ACC112 (cell line): ENCODE measurements at regions not wholly inside any gene's neighbourhood (a gene's known extent, or its start where the extent isn't known, plus 50 kb on each side); places are given as distances from the start of the nearest gene placed in this dataset.

Experiments used
- H2AFZ ChIP-seq: fragments of 200-600 bp; sonication (generic); one replicate; pipeline ENCODE4 v1.6.0; 2017; ENCODE audit warnings: antibody characterized with exemption, low read length; ENCODE audit not compliant: unreplicated experiment
- H3K27ac ChIP-seq: fragments of 200-600 bp; sonication (generic); 2 replicates; pipeline ENCODE4 v1.5.1; 2014; ENCODE audit warnings: low read depth, mild to moderate bottlenecking, antibody characterized with exemption, low read length, moderate library complexity
- H3K27me3 ChIP-seq: fragments of 200-600 bp; sonication (generic); 2 replicates; pipeline ENCODE4 v1.6.1; 2014; ENCODE audit warnings: mild to moderate bottlenecking, antibody characterized with exemption, low read length, moderate library complexity, mixed read lengths; ENCODE audit not compliant: insufficient read depth
- H3K36me3 ChIP-seq: fragments of 200-600 bp; sonication (generic); 2 replicates; pipeline ENCODE4 v1.6.1; 2016; ENCODE audit warnings: mild to moderate bottlenecking, antibody characterized with exemption, low read length, moderate library complexity, mixed read lengths; ENCODE audit not compliant: insufficient read depth
- H3K4me1 ChIP-seq: fragments of 200-600 bp; sonication (generic); one replicate; pipeline ENCODE4 v1.6.1; 2016; ENCODE audit warnings: low read length, mixed read lengths; ENCODE audit not compliant: insufficient read depth, unreplicated experiment, control insufficient read depth
- H3K4me3 ChIP-seq: fragments of 200-600 bp; sonication (generic); 2 replicates; pipeline ENCODE4 v1.5.1; 2014; ENCODE audit warnings: mild to moderate bottlenecking, low read depth, low read length
- H3K79me2 ChIP-seq: fragments of 200-600 bp; sonication (generic); one replicate; pipeline ENCODE4 v1.6.0; 2016; ENCODE audit warnings: low read length; ENCODE audit not compliant: control insufficient read depth, unreplicated experiment, insufficient read depth

DNA sequence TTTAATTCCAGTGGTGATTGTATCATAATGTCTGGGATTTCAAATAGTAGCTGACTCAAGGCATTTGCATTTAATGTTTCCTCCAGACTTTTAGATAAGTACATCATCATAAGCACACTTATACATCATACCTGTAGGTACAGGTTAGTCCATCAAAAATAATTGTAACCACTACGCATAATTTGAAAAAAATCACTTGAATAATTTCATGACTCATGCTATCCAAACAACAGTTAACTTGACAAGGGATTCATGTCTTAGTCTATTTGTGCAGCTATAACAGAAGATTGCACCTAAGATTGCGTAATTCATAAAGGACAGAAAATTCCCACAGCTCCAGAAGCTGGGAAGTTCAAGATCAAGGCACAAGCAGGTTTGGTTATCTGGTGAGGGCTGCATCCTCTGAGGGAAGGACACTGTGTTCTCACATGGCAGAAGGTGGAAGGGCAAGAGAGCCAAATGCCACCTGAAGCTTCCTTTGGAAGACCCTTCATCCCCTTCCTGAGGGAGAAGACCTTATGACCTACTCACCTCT is 801.7 kb upstream of the BRINP3 start:
- Histone ChIP-seq H3K4me3 (no peak overlapping the region), H3K27ac (no peak overlapping the region), H3K4me1 (no peaks in the 10 kb centered on the region), H3K36me3 (no peaks in the 10 kb centered on the region), H2AFZ (no peak overlapping the region), H3K79me2 (no peaks in the 10 kb centered on the region), H3K27me3 (no peaks in the 10 kb centered on the region)

- Histone ChIP-seq H2AFZ (no peak overlapping the region), H3K36me3 (no peaks in the 10 kb centered on the region), H3K27ac (no peak overlapping the region), H3K4me3 (no peak overlapping the region), H3K79me2 (no peaks in the 10 kb centered on the region), H3K4me1 (no peaks in the 10 kb centered on the region), H3K27me3 (no peaks in the 10 kb centered on the region)
Measured at GRCh38 chr1:191284175-191284574, 806.5 kb upstream of the BRINP3 start.

GRCh38 chr1:191290441-191290840 is 812.8 kb upstream of the BRINP3 start:
- no peak overlapping the region for H2AFZ ChIP-seq
- H3K79me2 ChIP-seq = no peaks in the 10 kb centered on the region

GRCh38 chr1:191305370-191305769 is 827.7 kb upstream of the BRINP3 start:
- Histone ChIP-seq H2AFZ (no peak overlapping the region), H3K4me3 (no peak overlapping the region), H3K4me1 (no peaks in the 10 kb centered on the region), H3K79me2 (no peaks in the 10 kb centered on the region), H3K27ac (no peak overlapping the region), H3K27me3 (no peaks in the 10 kb centered on the region), H3K36me3 (no peaks in the 10 kb centered on the region)

More at GRCh38 chr1:191290441-191290840, 812.8 kb upstream of the BRINP3 start:
- Histone ChIP-seq H3K4me1 (no peaks in the 10 kb centered on the region), H3K36me3 (no peaks in the 10 kb centered on the region), H3K27me3 (no peaks in the 10 kb centered on the region), H3K27ac (no peak overlapping the region), H3K4me3 (no peak overlapping the region)

DNA sequence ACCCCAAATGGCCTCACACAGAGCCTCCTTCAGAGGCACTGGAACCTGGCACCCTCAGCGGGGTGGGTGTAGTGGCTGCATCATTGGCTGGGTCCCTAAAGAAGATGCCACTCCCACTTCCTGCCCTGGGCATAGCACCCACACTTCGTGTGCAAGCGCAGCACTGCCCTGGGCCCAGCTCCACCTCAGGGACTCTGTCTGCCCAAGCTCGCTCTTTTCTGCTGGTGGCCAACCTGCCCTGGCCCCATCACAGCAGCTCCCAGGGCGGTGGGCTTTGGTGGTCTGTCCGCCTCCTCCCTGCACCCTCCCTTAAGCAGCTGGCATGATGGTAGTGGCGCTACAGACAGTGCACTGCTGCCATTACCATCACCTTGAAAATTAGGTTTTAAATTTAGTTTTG is 829.3 kb upstream of the BRINP3 start:
- no peak overlapping the region for H2AFZ ChIP-seq
- H3K4me1 ChIP-seq = no peaks in the 10 kb centered on the region
- no peak overlapping the region for H3K27ac ChIP-seq
- no peak overlapping the region for H3K4me3 ChIP-seq
- no peaks in the 10 kb centered on the region for H3K27me3 ChIP-seq
- no peaks in the 10 kb centered on the region for H3K36me3 ChIP-seq
- H3K79me2 ChIP-seq = no peaks in the 10 kb centered on the region

GRCh38 chr1:191320062-191320461 is 838.2 kb upstream of the RGS18 start:
- Histone ChIP-seq H3K27me3 (no peaks in the 10 kb centered on the region), H3K27ac (no peak overlapping the region), H3K36me3 (no peaks in the 10 kb centered on the region), H3K4me1 (no peaks in the 10 kb centered on the region), H3K4me3 (no peak overlapping the region), H2AFZ (no peak overlapping the region), H3K79me2 (no peaks in the 10 kb centered on the region)

- H3K27me3 ChIP-seq = no peaks in the 10 kb centered on the region
- H2AFZ ChIP-seq = no peak overlapping the region
- H3K79me2 ChIP-seq = no peaks in the 10 kb centered on the region
- H3K27ac ChIP-seq = no peak overlapping the region
- H3K4me3 ChIP-seq = no peak overlapping the region
- no peaks in the 10 kb centered on the region for H3K36me3 ChIP-seq
- H3K4me1 ChIP-seq = no peaks in the 10 kb centered on the region
Measured at GRCh38 chr1:191327868-191328267, 830.4 kb upstream of the RGS18 start.

DNA sequence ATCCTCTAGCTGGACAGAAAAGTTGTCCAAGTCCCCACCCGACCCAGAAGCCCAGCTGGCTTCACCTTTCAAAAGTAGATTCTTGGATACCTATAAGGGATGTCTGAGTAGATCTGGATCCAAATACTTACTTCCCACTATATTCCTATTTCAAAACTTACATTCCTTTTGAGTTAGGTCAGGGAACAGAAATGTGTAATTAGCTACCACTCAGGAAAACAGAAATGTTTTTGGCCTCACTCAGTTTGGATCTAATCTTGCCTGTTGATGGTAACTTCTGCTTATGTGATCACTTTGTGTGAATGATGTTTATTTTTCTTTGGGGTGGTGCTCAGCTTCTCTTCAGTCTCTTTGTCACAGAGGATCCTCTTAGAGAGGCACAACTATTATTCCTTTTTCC is 814.4 kb upstream of the RGS18 start:
- H3K4me3 ChIP-seq = no peak overlapping the region
- no peaks in the 10 kb centered on the region for H3K4me1 ChIP-seq
- no peak overlapping the region for H2AFZ ChIP-seq
- no peaks in the 10 kb centered on the region for H3K79me2 ChIP-seq
- no peaks in the 10 kb centered on the region for H3K36me3 ChIP-seq
- H3K27me3 ChIP-seq = no peaks in the 10 kb centered on the region
- H3K27ac ChIP-seq = no peak overlapping the region

GRCh38 chr1:191346381-191346780 is 811.9 kb upstream of the RGS18 start:
- no peak overlapping the region for H3K27ac ChIP-seq
- H2AFZ ChIP-seq = no peak overlapping the region
- no peaks in the 10 kb centered on the region for H3K79me2 ChIP-seq
- no peaks in the 10 kb centered on the region for H3K4me1 ChIP-seq
- H3K36me3 ChIP-seq = no peaks in the 10 kb centered on the region
- no peak overlapping the region for H3K4me3 ChIP-seq
- no peaks in the 10 kb centered on the region for H3K27me3 ChIP-seq

DNA sequence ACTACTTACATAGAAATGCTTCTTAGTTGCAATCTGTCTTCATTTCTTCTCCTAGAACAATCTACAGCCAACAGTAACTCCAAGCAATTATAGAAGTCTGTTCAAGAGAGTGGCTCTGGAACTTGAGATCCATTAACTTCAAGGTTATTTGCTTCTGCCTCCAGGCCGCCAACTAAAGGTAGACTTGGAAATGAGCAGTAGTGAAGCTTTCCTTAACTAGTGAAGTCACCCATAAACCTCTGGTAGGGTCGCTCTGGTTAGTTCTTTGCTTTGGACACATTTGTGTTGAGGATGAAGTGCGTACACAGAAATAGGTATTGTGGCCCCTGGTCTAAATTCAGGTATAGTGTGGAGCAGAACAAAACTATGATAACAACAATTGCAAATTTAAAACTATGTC is 809.9 kb upstream of the RGS18 start:
- H3K4me3 ChIP-seq = no peak overlapping the region
- H2AFZ ChIP-seq = no peak overlapping the region
- H3K4me1 ChIP-seq = no peaks in the 10 kb centered on the region
- no peaks in the 10 kb centered on the region for H3K27me3 ChIP-seq
- no peaks in the 10 kb centered on the region for H3K36me3 ChIP-seq
- H3K79me2 ChIP-seq = no peaks in the 10 kb centered on the region
- no peak overlapping the region for H3K27ac ChIP-seq

- H3K36me3 ChIP-seq = no peaks in the 10 kb centered on the region
- no peak overlapping the region for H3K4me3 ChIP-seq
- no peaks in the 10 kb centered on the region for H3K4me1 ChIP-seq
- no peak overlapping the region for H2AFZ ChIP-seq
- no peak overlapping the region for H3K27ac ChIP-seq
- H3K79me2 ChIP-seq = no peaks in the 10 kb centered on the region
- H3K27me3 ChIP-seq = no peaks in the 10 kb centered on the region
Measured at GRCh38 chr1:191350938-191351337, 807.3 kb upstream of the RGS18 start.
